ENCODE measurements at regions not wholly inside any gene's neighbourhood (a gene's known extent, or its start where the extent isn't known, plus 50 kb on each side); places are given as distances from the start of the nearest gene placed in this dataset.

DNA sequence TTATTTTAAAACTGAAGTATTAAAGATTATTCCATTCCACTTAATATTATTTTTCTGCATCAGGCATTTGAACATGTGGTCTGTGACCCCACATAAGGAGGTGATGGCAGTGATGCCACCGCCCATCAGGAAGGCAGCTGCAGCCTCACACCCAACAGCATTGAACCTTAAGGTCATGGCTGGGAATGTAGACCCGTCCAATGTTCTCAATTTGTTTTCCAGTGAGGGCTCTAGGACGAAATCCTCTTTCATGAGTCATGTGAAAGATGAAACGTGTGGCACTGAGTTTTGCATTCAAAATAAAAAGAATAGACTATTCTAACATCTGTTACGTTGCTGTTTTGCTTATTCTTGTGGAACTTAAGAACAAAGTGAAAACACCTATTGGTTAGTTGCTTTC is 74.5 kb upstream of the ANKRD10 start:
- H3K4me1 Mint-ChIP-seq, result peaks cover 27% of the 10 kb centered on the region
- Histone ChIP-seq H3K9ac (ENCODE audit: extremely low read depth, low read length, poor library complexity, severe bottlenecking) (no peak overlapping the region), H3K27ac (ENCODE audit: low read depth, low read length) (no peak overlapping the region), H3K9me3 (ENCODE audit: control insufficient read depth, low read length) (no peaks in the 10 kb centered on the region), H3K36me3 (ENCODE audit: control insufficient read depth, insufficient read depth, low read length) (no peaks in the 10 kb centered on the region), H3K27me3 (ENCODE audit: control insufficient read depth, insufficient read depth, low read length, poor library complexity, severe bottlenecking) (no peaks in the 10 kb centered on the region), H3K4me1 (ENCODE audit: control insufficient read depth, insufficient read depth, low read length) (peaks cover 18% of the 10 kb centered on the region), H3K4me3 (ENCODE audit: low read length) (no peak overlapping the region)
- no peaks in the 10 kb centered on the region for H3K36me3 Mint-ChIP-seq (ENCODE audit: low read depth)
- H3K27ac Mint-ChIP-seq, result no peak overlapping the region
- WGBS, 2 experiments (ENCODE audit: insufficient coverage in 1 of 2, insufficient read length in 1 of 2), result 91 to 95% methylated on average over 4 to 5 of the region's 5 CpGs
- DNase-seq, result no peak
- H3K9me3 Mint-ChIP-seq, result no peaks in the 10 kb centered on the region
- peaks cover 2% of the 10 kb centered on the region for H3K27me3 Mint-ChIP-seq (ENCODE audit: insufficient read depth)
- TF ChIP-seq, protein P1, sequence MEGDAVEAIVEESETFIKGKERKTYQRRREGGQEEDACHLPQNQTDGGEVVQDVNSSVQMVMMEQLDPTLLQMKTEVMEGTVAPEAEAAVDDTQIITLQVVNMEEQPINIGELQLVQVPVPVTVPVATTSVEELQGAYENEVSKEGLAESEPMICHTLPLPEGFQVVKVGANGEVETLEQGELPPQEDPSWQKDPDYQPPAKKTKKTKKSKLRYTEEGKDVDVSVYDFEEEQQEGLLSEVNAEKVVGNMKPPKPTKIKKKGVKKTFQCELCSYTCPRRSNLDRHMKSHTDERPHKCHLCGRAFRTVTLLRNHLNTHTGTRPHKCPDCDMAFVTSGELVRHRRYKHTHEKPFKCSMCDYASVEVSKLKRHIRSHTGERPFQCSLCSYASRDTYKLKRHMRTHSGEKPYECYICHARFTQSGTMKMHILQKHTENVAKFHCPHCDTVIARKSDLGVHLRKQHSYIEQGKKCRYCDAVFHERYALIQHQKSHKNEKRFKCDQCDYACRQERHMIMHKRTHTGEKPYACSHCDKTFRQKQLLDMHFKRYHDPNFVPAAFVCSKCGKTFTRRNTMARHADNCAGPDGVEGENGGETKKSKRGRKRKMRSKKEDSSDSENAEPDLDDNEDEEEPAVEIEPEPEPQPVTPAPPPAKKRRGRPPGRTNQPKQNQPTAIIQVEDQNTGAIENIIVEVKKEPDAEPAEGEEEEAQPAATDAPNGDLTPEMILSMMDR (conservative IDR thresholded peaks at IDR 0.05), result no peak
- no peak overlapping the region for H3K4me3 Mint-ChIP-seq

DNA sequence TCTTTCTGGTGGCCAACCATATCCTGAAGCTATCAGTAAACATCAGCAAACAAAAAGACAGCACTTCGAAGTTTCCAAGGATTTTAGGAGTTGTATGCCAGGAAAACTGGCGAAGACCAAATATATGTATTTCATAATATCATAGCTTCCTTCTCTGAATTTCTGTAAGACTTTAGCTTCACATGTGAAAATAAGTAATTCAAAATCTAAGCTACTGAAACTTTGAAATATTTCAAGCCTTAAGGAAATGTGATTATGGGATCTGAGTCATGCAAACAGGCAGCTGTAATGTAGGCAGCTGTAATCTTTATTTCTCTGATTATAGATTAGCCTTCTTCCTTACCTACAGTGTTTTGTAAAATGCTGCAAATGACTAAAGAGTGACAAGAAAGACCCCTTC is 70.7 kb upstream of the ANKRD10 start:
- H3K36me3 Mint-ChIP-seq (ENCODE audit: low read depth), result no peaks in the 10 kb centered on the region
- H3K27ac ChIP-seq (ENCODE audit: low read depth, low read length), result no peak overlapping the region
- H3K9me3 ChIP-seq (ENCODE audit: control insufficient read depth, low read length), result no peaks in the 10 kb centered on the region
- H3K4me1 Mint-ChIP-seq, result peaks cover 37% of the 10 kb centered on the region
- 90 to 94% methylated on average over 2 of the region's 2 CpGs for WGBS, 2 experiments (ENCODE audit: insufficient coverage in 1 of 2, insufficient read length in 1 of 2)
- no peak overlapping the region for H3K4me3 Mint-ChIP-seq
- TF ChIP-seq, protein P1 (conservative IDR thresholded peaks at IDR 0.05), result no peak
- no peaks in the 10 kb centered on the region for H3K36me3 ChIP-seq (ENCODE audit: control insufficient read depth, insufficient read depth, low read length)
- H3K4me1 ChIP-seq (ENCODE audit: control insufficient read depth, insufficient read depth, low read length), result peaks cover 18% of the 10 kb centered on the region
- peaks cover 13% of the 10 kb centered on the region for H3K27me3 Mint-ChIP-seq (ENCODE audit: insufficient read depth)
- DNase-seq, result no peak
- H3K9ac ChIP-seq (ENCODE audit: extremely low read depth, low read length, poor library complexity, severe bottlenecking), result no peak overlapping the region
- H3K4me3 ChIP-seq (ENCODE audit: low read length), result peak overlapping the region; percentile 67
- H3K27me3 ChIP-seq (ENCODE audit: control insufficient read depth, insufficient read depth, low read length, poor library complexity, severe bottlenecking), result no peaks in the 10 kb centered on the region
- H3K27ac Mint-ChIP-seq, result no peak overlapping the region
- H3K9me3 Mint-ChIP-seq, result peaks cover 4% of the 10 kb centered on the region

DNA sequence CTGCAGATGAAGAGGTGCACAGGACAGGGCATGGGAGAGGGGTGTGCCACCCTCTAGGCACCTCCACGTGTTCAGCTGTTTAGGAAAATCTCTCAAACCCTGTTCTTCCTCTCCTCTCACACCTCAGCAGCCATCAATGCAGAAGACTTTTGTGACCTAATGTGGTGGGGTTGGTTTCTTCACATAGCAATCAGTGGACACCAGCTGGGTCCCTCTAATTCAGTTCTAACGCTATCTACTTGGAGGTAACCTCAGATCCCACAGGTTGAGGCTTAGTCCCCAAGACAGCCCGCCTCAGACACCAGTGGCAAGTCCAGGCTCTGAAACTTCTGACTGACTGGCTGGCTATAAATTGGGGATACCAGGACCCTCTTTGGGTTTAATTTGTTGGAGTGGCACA is 69.9 kb upstream of the ANKRD10 start:
- Histone ChIP-seq H3K9me3 (ENCODE audit: control insufficient read depth, low read length) (peaks cover 5% of the 10 kb centered on the region), H3K4me3 (ENCODE audit: low read length) (peak overlapping the region; percentile 67), H3K9ac (ENCODE audit: extremely low read depth, low read length, poor library complexity, severe bottlenecking) (no peak overlapping the region), H3K36me3 (ENCODE audit: control insufficient read depth, insufficient read depth, low read length) (no peaks in the 10 kb centered on the region), H3K27ac (ENCODE audit: low read depth, low read length) (no peak overlapping the region), H3K27me3 (ENCODE audit: control insufficient read depth, insufficient read depth, low read length, poor library complexity, severe bottlenecking) (no peaks in the 10 kb centered on the region), H3K4me1 (ENCODE audit: control insufficient read depth, insufficient read depth, low read length) (peaks cover 18% of the 10 kb centered on the region)
- peaks cover 15% of the 10 kb centered on the region for H3K27me3 Mint-ChIP-seq (ENCODE audit: insufficient read depth)
- peaks cover 37% of the 10 kb centered on the region for H3K4me1 Mint-ChIP-seq
- DNase-seq, result no peak
- WGBS, 2 experiments (ENCODE audit: insufficient coverage in 1 of 2, insufficient read length in 1 of 2), result 65 to 82% methylated on average over 2 to 3 of the region's 3 CpGs
- H3K27ac Mint-ChIP-seq, result no peak overlapping the region
- H3K4me3 Mint-ChIP-seq, result no peak overlapping the region
- peaks cover 7% of the 10 kb centered on the region for H3K9me3 Mint-ChIP-seq
- H3K36me3 Mint-ChIP-seq (ENCODE audit: low read depth), result no peaks in the 10 kb centered on the region
- TF ChIP-seq, protein P1 (conservative IDR thresholded peaks at IDR 0.05), result no peak

All from endodermal cell (in vitro differentiated cells).